ENCODE measurements at regions not wholly inside any gene's neighbourhood (a gene's known extent, or its start where the extent isn't known, plus 50 kb on each side); places are given as distances from the start of the nearest gene placed in this dataset.
"Not testable (repeated sequence)": the region's sequence is repeated elsewhere in the genome, so short reads cannot be mapped to it uniquely, and the experiment has no call there.

DNA sequence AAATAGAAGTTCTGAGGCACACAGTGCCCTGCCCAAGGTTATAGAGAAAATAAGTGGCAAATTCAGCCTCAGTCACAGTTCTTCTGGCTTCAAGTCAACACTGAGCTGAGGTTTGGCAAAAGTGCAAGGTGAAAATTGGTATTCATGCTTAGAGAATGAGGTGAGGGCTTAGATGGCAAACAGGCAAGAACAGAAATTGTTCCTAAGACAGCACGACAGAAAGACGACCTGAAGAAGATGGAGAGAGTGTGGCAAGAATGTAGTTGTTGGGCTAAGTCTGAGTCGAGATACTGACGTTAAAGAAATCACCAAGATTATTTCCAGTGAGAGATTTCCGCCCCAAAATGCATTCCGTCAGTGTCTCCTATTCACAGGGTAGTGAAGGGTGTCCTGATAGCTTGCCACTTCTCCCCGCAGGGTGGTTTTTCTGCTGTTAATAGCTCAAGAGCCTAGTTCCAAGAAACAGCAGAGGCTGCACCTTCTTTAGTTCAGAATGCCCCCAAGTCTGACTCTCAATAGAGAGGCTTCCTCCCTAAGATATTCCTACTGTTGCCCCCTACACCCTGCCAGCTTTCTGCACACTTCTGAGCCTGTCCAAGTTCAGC, 260.8 kb upstream of the AMIGO2 start:
- DNase-seq, result no peak

DNA sequence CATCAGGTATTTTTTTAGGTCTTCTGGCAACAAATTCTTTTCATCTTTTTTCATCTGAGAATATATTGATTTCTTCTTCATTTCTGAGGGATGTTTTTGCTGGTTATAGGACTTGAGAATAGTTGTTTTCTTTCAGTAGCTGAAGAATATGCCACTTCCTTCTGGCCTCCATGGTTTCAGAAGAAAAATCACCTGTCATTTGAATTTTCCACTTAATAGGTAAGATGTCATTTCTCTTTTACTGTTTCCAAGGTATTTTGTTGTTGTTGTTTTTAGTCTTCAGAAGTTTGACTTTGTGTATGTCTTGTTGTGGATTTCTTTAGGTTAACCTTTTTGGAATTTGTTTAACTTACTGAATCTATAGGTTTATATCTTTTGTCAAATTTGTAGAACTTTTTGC, 257.8 kb upstream of the AMIGO2 start:
- DNase-seq, result no peak

DNA sequence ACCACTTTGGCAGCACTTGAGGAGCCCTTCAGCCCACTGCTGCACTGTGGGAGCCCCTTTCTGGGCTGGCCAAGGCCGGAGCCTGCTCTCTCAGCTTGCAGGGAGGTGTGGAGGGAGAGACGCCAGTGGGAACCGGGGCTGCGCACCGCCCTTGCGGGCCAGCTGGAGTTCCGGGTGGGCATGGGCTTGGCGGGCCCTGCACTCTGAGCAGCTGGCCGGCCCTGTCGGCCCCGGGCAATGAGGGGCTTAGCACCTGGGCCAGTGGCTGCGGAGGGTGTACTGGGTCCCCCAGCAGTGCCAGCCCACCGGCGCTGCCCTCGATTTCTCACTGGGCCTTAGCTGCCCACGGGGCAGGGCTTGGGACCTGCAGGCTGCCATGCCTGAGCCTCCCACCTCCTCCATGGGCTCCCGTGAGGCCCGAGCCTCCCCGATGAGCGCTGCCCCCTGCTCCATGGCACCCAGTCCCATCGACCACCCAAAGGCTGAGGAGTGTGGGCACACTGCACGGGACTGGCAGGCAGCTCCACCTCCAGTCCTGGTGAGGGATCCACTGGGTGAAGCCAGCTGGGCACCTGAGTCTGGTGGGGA, 253.6 kb upstream of the AMIGO2 start:
- not testable (repeated sequence) for DNase-seq

DNA sequence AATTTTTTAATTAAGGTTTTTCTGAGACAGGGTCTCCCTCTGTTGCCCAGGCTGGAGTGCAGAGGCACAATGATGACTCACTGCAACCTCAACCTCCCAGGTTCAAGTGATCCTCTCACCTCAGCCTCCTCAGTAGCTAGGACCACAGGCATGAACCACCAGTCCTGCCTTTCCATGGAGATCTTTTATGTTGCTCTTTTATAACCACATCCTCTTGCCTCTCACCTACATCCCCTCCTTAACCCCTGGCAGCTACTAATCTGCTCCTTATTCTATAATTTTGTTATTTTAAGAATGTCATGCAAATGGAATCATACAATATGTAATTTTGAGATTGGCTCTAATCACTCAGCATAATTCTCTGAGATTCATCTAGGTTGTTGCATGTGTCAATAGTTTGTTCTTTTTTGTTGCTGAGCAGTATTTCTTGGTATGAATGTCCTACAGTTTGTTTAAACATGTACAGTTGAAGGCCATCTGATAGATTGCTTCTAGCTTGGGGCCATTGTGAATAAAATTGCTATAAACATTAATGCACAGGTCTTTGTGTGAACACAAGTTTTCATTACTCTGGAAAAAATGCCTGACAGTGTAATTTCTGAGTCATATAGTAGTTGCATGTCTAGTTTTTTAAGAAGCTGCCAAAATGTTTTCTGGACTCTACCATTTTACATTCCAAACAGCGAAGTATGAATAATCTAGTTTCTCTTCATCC, 249.2 kb upstream of the AMIGO2 start:
- DNase-seq, result no peak

DNA sequence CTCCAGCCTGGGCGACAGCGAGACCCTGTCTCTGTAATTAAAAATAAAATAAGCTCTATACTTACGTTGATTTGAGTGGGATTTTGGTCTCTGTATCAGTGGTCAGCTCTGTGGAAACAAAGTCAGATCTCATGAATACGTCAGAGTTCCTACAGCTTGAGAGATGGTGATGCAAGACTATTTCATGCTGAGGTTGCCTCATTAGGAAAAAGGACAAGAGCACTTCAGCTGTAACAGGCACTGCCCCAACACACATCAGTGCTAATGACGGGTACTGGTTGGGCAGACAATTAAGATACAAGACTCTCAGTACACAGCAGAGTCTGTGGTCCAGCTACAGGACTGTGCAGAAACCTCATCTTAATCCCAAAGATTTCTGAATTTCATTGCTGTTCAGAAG, 246.4 kb upstream of the AMIGO2 start:
- DNase-seq, result no peak

DNA sequence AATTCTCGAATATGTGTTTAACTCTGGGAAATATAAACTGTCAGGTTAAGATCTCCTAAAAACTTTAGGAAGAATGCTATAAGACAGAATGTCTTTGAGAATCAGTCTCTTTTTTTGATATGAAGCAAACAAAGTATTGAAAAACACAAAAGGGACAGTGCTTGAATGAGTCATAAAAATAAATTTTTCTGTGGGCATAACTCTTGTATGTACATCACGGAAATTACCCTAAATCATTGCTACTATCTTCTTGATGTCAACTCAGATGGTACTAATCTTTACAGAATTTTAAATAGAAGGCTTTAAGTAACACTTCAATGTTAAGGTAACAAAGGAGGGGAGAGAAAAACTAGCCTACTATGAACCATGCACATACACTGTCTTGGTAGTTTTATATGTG, 244.0 kb upstream of the AMIGO2 start:
- DNase-seq, result no peak

DNA sequence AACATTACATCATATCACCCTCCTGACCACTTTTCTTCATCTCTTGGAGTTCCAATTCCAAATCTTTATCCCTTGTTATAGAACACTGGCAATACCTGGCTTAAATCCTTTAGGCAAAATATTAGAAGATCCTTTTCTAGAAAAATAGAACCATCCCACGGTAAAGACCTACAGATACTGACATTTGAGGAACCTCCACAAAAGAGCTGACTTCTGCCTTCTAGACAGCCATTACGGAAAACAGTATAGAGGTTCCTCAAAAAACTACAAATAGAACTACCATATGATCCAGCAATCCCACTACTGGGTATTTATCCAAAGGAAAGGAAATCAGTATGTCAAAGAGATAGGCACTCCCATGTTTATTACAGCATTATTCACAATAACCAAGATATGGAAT, 241.7 kb upstream of the AMIGO2 start:
- no peak for DNase-seq

DNA sequence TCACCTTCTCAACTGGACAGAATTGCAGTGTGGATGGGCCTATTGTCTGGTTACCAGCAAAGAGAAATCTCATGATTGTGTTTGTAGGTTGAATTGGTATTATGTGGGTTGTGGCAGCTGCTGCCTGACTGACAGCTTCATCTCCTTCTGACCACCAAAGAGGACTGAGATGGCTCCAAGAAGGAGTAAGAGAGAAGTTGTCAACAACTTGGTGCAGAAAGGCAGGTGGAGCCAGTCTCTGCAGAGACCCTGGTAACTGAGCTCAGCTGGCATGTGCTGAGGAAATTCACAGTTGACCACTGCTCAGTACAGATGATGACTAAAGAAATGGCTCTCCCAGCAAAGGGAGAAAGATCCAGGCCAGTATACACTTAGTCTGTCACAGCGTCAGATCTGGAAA, 240.0 kb upstream of the AMIGO2 start:
- no peak for DNase-seq

DNA sequence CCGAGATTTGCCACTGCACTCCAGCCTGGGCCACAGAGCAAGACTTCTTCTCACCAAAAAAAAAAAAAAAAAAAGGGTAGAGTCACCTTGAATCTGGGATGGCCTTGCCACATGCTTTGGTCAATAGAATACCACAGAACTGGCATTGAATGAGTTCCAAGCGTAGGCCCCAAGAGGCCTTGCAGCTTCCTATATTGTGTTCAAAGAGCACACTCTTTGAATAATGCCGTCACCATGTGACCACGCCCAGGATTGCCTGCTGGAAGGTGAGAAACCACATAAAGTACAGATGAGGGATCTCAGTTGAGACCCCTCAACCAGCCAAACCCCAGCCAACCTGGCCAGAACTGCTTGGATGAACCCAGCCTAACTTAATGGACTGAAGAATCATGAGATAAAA, 239.2 kb upstream of the AMIGO2 start:
- no peak for DNase-seq

DNA sequence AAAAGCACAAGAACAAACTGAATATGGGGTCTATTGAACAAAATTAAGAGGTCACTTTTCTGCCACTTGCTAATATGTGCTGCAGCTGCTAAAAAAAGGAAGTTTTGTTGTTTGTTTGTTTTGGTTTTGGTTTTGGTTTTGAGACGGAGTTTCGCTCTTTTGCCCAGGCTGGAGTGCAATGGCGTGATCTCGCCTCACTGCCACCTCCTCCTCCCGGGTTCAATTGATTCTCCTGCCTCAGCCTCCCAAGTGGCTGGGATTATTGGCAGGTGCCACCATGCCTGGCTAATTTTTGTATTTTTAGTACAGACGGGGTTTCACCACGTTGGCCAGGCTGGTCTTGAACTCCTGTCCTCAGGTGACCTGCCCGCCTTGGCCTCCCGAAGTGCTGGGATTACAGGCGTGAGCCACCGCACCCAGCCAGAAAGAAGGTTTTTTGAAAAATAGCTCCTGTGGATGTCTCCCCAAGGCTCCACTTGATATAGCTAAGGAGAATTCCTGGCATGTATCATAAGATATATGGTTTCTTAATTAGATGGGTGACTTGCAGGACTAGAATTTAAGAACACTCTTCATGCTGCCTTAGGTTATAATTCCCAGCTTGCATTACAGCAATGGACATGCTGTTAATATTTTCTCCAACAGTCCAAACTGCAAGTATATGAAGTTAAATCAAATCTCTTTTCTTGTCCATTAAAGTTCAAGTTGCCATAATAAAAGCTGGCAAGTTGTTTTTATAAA, 237.6 kb upstream of the AMIGO2 start:
- no peak for DNase-seq

DNA sequence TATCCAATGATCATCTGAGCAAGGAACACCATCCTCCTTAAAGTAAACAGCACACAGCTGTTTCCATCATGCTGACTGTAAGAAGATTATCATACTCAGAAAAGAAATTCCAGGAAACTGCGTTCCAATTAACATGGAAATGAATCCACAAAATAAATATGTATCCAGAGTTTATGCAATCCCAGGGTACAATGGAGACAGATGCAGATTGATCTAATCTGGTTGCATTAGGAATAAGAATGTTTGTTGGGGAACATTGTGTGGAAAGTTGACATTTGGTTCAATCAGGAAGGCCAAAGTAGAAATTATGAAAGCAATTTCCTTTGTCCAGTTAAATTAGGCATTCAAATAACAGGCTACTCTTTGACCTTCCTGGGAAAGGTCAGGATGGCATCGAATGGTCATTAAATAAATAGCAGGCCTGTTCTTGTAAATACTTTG, 236.9 kb upstream of the AMIGO2 start:
- DNase-seq, result no peak

DNA sequence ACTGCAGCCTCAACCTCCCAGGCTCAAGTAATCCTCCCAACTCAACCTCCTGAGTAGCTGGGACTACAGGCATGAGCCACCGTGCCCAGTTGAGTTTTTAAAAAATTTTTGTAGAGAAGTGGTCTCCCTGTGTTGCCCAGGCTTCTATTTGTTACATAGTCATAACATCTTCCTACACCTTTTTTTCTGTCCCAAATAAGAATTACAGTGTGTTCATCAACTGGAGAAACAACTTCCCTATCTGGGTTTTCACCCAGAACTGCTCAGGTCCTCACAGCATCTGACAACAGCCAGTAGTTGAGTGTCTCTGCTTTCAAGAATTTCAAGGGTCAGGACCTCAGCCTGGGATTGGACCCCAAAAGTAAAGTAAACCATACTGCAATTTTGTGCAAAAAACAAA, 235.2 kb upstream of the AMIGO2 start:
- DNase-seq, result no peak

DNA sequence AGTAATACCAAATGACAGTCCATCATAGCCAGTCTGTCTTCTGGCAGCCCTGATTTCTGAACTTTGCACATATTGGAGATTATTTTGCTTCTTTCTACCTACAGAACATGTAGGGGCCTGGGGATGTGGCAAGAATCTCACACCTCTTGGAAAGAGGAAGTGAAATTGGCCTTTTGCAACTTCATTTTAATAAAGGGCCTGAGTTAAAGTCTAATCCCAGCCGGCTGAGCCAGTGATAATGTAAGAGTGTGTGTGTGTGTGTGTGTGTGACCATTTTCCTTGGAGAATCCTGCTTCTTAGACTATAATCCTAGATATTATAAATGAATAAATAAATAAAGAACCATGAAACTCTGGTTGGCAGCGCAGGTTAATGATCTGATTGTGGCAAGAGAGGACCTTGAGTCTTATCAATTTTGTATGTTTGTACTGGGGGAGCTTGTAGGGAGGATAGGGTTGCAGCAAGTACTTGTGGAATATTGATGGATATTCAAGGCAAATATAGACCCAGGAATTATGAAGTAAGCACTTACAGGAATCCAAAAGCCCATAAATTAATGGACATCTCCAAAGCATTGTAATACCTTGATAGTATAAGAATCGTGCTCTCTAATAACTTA, 233.2 kb upstream of the AMIGO2 start:
- no peak for DNase-seq

DNA sequence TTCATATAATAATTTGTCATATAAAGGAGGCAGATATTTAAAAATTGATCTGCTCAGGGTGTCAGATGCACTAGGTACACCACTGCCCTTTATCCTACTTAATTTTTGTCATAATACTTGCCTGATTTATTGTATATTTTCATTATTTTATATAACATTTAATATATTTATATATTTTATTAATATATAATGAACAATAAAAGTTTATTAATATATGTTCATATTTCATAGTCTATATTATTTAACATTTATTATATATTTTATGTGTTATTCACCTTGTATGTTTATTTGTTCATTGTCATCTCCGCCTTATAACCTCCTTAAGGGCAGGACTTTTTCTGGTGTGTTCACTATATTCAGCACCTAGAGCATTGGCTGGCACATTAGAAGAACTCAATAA, 232.4 kb upstream of the AMIGO2 start:
- no peak for DNase-seq

DNA sequence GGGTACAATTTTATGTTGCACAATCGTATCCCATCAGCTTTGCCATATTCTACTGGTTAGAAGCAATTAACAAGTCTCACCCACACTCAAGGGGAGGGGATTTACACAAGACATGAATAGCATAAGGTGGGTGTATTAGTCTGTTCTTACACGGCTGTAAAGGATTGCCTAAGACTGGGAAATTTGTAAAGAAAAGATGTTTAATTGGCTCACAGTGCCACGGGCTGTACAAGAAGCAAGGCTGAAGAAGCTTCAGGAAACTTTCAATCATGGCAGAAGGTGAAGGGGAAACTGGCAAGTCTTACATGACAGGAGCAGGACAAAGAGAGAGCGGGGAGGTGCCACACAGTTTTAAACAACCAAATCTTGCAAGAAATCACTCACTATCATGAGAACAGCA, 231.8 kb upstream of the AMIGO2 start:
- no peak for DNase-seq

DNA sequence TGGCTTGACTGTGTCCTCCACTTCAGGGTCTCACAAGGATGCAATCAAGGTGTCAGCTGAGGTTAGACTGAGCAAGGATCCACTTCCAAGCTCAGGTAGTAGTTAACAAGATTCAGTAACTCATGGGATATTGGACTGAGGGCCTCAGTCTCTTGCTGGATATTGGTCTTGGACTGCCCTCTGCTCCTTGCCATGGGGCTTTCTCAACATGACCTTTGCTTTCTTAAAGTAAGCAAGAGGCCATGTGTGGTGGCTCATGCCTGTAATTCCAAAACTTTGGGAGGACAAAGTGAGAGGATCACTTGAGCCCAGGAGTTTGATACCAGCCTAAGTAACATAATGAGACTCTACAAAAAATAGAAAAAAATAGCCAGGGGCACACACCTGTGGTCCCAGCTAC, 231.3 kb upstream of the AMIGO2 start:
- no peak for DNase-seq

DNA sequence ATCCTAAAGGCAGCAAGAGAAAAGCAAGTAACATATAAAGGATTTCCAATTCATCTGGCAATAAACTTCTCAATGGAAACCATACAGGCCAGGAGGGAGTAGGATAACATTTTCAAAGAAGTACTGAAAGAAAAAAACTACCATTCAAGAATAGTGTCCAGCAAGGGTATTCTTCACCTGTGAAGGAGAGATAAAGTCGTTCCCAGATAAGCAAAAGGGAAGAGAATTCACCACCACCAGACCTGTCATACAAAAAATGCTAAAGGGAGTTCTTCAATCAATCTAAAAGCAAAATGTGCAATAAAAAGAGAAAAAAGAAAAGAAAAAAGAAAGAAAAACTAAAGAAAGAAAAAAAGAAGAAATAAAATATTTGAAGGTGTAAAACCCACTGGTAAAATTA, 228.9 kb upstream of the AMIGO2 start:
- DNase-seq, result no peak

DNA sequence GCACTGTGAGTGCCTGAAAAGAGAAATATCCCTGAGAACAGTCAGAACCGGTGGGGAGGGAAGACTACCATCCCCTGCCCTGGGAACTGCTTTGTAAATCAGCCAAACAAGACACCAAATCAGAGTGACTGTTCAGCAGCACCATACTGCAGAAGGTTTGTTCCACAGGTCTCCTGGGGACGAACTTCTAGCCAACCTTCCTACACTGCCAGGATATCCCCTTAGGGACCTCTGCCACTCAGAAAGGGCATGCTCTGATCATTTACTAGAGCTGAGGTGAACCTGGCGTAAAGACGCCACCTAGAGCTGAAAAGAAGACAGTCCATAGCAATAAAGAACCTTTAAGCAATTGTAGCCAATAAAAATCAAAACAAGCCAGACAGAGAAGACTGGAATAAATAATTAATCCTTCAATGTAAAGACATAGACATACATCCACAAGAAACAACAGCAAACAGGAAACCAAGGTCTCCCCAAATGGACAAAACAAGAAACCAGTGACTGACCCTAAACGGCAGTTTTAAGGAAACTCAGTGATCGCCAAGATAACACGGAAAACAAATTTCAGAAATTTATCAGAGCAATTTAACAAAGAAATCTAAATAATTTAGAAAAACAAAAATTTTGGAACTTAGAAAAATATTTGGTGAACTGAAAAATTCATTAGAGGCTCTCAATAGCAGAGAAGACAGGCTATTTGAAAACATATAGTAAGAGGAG, 228.1 kb upstream of the AMIGO2 start:
- peak; percentile 59 for DNase-seq

DNA sequence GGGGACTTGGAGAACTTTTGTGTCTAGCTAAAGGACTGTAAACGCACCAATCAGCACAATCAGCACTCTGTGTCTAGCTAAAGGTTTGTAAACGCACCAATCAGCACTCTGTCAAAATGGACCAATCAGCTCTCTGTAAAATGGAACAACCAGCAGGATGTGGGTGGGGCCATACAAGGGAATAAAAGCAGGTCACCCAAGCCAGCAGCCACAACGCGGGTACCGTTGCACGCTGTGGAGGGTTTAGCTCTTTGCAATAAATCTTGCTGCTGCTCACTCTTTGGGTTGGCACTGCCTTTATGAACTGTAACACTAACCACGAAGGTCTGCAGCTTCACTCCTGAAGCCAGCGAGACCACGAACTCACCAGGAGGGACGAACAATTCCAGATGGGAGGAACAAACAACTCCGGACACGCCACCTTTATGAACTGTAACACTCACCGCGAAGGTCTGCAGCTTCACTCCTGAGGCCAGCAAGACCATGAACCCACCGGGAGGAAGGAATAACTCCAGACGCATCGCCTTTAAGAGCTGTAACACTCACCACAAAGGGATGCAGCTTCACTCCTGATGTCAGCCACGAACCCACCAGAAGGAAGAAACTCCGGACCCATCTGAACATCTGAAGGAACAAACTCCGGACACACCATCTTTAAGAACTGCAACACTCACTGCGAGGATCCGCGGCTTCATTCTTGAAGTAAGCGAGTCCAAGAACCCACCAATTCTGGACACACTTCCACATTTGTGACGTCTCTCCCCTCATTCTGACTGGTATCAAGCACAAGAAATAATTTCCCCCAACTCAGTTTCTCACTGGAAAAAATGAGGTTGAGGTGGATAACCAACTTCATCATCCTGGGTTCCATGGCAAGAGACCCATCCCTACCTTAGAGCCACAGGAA, 227.3 kb upstream of the AMIGO2 start:
- peak; percentile 74 for DNase-seq

DNA sequence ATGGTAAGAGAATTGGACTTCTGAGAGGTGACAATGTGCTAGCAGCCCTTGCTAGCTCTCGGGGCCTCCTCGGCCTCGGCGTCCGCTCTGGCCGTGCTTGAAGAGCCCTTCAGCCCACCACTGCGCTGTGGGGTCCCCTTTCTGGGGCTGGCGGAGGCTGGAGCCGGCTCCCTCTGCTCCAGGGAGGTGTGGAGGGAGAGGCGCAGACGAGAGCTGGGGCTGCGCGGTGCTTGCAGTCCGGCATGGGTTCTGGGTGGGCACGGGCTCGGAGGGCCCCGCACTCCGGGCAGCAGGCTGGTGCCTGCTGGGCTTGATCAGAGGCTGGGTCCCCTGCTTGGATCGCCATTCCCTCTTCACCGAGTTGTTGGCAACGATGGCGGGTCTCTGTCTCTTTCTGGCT, 226.4 kb upstream of the AMIGO2 start:
- DNase-seq, result no peak

DNA sequence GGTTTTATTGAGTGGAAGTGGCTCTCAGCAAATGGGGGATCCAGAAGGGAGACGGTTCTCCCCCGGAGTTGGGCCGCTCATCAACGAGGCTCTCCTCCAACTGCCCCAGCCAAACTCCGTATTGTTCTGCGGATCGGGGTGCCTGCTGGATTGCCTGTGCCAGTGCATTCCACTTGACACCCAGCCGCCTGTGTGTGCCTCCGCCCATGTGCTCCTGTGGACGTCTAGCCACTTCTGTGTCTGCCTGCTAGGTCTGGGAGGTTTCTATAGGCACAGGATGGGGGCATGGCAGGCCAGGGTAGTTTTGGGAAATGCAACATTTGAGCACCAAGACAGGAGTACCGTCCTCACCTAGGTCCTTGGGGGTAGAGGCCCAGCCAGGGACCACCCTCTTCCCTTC, 225.7 kb upstream of the AMIGO2 start:
- DNase-seq, result no peak

Measured in stimulated activated CD8-positive, alpha-beta memory T cell treated with anti-CD3 and anti-CD28 coated beads, Interleukin-4, amount 100 ng/mL, for 48 hours (primary cell).